GM21786 (cell line): ENCODE measurements at regions not wholly inside any gene's neighbourhood (a gene's known extent, or its start where the extent isn't known, plus 50 kb on each side); places are given as distances from the start of the nearest gene placed in this dataset.

ENCODE experiments used
- ATAC-seq: cut with Tn5 transposase; IDR thresholded peaks from one replicate; pipeline ENCODE4 v1.9.1; 2021; ENCODE audit not compliant: unreplicated experiment

DNA sequence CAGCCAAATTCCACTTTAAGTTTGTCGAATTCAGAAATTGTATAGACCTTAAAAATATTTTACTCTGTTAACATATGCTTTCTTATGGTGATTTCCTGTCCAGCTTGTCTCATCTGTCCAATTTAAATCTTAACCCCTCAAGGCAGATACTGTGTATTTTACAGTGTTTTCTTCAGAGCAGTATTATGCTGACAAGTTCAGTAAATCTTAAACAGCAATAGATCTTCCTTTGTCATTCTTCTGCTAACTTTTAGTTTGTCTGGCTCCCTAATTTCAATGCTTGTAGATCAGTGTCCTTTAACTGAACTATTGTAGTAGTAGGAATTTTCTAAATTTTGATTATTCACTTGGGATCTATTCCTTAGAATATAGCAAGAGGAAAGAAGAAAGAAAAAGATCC lies 52.8 kb upstream of the MEIS1 start:
- ATAC-seq, result no peak

GRCh38 chr2:66379473-66379872 lies 55.5 kb upstream of the MEIS1 start:
- no peak for ATAC-seq

DNA sequence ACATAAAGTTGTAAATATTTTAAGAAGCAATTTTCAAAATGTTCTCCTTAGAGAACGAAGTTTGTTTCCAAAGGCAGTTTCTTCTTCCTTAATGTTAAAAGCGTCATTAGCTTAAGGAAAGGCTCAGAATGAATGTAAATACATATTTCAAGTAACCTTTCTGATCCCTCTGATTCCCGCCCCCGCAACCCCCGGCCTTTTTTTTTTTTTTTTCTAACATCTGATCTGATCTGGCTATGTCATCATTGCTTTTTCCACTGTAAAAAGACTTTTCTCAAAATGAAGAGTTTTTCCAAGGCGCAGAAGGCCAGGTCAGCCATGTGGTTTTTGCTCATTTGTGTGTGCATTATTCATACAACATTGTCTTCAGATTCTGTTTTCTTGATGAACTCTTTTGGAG lies 57.1 kb upstream of the MEIS1 start:
- no peak for ATAC-seq

- no peak for ATAC-seq
Observed at GRCh38 chr2:66370824-66371223, 64.1 kb upstream of the MEIS1 start.

GRCh38 chr2:66366619-66367018 lies 68.3 kb upstream of the MEIS1 start:
- no peak for ATAC-seq

- no peak for ATAC-seq
Observed at GRCh38 chr2:66364495-66365333, 70.2 kb upstream of the MEIS1 start.

- ATAC-seq, result no peak
Observed at GRCh38 chr2:66362701-66363100, 72.2 kb upstream of the MEIS1 start.

DNA sequence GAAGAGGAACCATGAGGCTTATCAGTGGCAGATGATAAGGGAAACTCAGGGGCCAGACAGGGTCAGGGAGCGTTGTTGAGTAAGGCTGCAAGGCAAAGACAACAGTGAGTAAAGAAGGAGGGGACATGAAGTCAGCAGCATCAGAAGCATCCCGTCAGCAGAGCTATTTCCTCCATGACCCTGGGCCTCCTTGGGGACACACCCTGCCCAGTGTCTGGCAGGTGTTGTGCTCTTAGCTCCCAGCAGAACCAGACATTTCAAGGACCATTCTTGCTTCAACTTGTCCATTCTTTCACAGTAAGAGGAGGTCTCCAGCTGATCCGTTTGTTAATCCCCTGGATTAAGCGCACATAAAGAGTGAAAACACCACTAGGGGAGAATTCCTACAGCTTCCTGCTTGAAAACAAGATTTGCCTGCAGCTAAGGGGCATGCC lies 88.7 kb upstream of the MEIS1 start:
- no peak for ATAC-seq

GRCh38 chr2:66344087-66344663 lies 90.8 kb upstream of the MEIS1 start:
- no peak for ATAC-seq

- ATAC-seq, result no peak
Observed at GRCh38 chr2:66343259-66343658, 91.7 kb upstream of the MEIS1 start.

DNA sequence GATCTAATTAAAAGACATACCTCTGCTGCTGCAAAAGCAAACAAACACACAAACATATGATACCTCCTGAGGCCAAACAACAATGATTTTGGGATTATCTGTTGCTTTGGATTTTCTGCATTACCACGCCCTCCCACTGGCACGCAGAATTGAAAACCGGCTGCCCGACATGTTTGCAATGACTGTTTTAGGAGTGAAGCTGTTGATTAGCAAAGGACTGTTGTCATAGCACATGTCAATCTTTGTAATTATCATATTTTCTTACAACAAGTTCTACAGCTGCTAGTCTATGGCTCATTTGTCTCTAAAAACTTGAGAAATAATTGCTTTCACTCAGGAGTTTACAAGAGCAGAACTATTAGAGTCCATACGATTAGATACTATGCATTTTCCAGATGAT lies 94.4 kb upstream of the MEIS1 start:
- no peak for ATAC-seq

GRCh38 chr2:66334237-66335029 lies 100.5 kb upstream of the MEIS1 start:
- no peak for ATAC-seq

- ATAC-seq, result no peak
Observed at GRCh38 chr2:66331176-66331575, 103.7 kb upstream of the MEIS1 start.

DNA sequence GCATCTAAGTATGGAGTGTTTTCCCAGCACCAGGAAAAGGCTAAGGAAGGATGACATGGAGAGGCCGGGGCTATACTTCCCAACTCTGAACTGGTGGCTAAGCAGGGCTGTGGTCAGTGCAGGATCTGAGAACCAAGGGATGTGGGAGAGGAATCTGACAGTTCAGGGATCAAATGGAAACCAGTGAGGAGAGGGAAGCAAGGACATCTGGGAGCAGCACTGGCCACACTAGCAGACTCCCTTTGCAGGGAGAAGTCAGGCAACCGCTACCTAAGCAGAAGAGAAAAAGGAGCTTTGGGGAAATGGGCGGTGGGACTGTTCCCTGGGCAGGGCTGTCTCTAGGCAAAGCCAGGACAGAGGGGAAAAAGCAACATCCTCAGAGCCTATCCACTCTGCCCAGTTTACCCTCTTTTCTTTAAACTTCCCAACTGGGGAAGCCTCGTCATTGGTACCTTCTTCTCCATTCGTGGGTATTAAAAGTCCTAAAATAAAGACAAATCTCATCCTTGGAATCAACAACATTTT lies 105.8 kb upstream of the MEIS1 start:
- no peak for ATAC-seq

DNA sequence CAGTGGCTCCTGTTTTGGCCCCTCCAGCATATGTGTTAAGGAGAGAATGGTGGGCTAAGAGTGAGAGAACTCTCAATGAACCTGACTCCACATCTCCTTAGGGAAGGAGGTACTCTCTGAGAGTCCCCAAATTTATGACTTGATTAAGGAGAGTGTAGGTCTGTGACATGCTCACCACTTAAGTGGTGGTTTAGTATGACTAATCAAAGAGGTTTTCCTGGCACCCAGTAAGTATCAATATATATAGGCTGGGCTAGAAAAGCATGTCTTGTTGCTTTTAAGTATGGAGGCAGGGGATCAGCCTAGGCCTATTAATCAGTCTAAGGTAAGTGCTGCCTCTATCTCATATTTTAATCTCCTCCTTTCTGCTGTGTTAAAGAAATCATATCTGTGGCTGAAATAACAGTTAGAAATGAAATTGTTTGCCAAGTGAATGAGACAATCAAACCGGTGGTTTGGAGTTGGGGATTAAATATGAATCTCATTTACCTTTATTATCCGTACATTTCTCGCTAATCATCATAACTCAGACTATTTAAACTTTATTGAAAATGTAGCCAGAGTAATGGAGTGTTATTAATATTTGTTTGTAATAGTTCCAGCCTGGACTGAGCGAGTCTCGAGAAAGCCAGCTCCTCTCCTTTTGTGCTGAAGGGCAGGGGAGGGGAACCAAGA lies 107.7 kb upstream of the MEIS1 start:
- ATAC-seq, result no peak

DNA sequence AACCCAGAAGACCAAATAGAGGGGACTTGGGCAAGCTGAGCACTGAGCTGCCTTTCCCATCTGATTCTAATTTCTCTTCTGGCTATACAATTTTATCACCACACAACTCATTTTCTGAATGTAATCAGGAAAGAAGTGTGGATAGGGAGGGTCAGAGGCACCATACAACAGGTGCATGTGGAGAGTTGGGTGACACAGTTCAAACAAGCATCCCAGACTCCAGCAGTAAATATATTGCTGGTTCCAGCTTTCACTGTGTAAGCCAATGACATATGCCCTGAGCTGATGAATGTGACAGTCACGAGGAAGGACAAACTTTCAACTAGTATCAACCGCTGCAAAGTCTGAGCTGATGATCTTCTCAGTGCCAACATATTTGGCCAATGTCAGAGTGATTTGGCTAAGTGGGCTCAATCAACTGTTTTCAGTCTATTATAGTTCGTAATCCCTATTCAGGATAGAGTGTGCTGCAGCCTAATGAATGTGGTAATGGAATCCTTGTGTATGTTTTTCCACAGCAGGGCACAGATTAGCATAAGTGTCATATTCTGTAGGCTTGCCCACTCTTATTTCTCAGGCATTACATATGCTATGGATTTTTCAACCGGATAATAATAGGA lies 109.9 kb upstream of the MEIS1 start:
- ATAC-seq, result no peak

- ATAC-seq, result no peak
Observed at GRCh38 chr2:66324356-66324755, 110.6 kb upstream of the MEIS1 start.

DNA sequence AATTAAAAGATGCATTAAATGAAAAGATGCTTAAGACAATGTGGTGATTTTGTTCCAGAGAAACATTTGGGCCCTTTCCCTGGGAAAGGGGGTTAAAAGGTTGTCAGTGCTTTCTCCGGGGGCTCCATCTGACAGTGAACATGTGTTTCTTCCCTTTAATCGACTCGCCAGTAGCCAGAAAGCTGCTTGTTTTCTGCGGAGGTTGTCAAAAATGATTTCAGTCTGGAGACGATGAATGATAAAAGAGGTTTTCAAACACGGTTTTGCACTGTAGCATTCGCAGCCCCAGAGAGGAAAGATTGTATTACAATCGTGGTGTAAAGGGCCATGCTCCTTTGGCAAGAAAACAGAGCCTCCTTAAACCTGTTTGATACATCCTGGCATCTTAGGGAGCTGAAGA lies 111.5 kb upstream of the MEIS1 start:
- ATAC-seq, result no peak

- ATAC-seq, result no peak
Observed at GRCh38 chr2:66322506-66323260, 112.2 kb upstream of the MEIS1 start.

DNA sequence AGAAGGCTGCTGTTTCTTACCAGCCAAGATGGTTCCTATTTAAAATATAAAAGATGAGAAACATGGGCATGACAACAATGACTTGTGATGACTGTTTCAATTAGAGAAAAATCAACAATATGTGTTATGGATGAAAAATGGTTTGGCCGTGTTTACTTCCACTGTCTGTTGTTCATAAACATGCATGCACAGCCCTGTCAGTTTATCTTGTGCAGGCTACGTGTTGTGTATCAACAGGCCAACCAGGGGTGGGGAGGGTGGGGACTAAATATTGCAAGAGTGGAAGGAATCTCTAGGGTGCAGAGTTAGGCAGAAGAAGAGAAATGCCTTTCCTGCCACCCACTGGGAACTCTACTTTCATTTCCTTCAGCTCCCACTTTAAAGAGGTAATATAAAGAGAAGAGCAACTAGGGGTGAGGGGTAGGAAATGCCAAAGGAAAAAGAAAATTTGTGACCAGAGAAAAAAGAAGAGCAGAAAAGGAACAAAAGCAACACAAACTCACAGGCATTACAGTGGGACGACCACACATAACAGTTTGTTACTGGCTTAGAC lies 116.8 kb upstream of the MEIS1 start:
- no peak for ATAC-seq
